GM23338 (cell line): ENCODE measurements at regions not wholly inside any gene's neighbourhood (a gene's known extent, or its start where the extent isn't known, plus 50 kb on each side); places are given as distances from the start of the nearest gene placed in this dataset.

Source experiments
- ATAC-seq: fragments of 200-7000 bp; cut with Tn5 transposase; 3 replicates; pipeline ENCODE4 v1.9.1; 2020
- DNase-seq: peaks from one replicate; pipeline ENCODE4 v3.0.0-alpha.2; 2015; ENCODE audit warnings: low spot score
- H2AFZ ChIP-seq: fragments of 200-600 bp; sonication (generic); 2 replicates; pipeline ENCODE4 v1.8.0; 2016; ENCODE audit warnings: antibody characterized with exemption, mild to moderate bottlenecking, moderate library complexity
- H3F3A ChIP-seq: fragments of 200-600 bp; sonication (generic); replicated peaks from 2 replicates; pipeline ENCODE4 v1.8.0; 2017; ENCODE audit warnings: antibody characterized with exemption, mixed run types, low read depth
- H3K27ac ChIP-seq: fragments of 200-600 bp; sonication (generic); 2 replicates; pipeline ENCODE4 v1.6.1; 2016; ENCODE audit warnings: low read depth
- H3K27me3 ChIP-seq: fragments of 200-600 bp; sonication (generic); 2 replicates; pipeline ENCODE4 v1.8.0; 2016; ENCODE audit warnings: mild to moderate bottlenecking, mixed run types, moderate library complexity; ENCODE audit not compliant: insufficient read depth
- H3K36me3 ChIP-seq: fragments of 200-600 bp; sonication (generic); 2 replicates; pipeline ENCODE4 v1.8.0; 2016; ENCODE audit warnings: mild to moderate bottlenecking; ENCODE audit not compliant: insufficient read depth
- H3K4me1 ChIP-seq: fragments of 200-600 bp; sonication (generic); 2 replicates; pipeline ENCODE4 v1.8.0; 2016; ENCODE audit warnings: mild to moderate bottlenecking, moderate library complexity; ENCODE audit not compliant: insufficient read depth
- H3K4me2 ChIP-seq: fragments of 200-600 bp; sonication (generic); 2 replicates; pipeline ENCODE4 v1.7.1; 2017; ENCODE audit warnings: mixed run types
- H3K4me3 ChIP-seq: fragments of 200-600 bp; sonication (generic); 2 replicates; pipeline ENCODE4 v1.6.1; 2016; ENCODE audit warnings: mixed run types
- H3K79me2 ChIP-seq: fragments of 200-600 bp; sonication (generic); replicated peaks from 2 replicates; pipeline ENCODE4 v1.8.0; 2017; ENCODE audit warnings: mild to moderate bottlenecking; ENCODE audit not compliant: insufficient read depth
- H3K9me2 ChIP-seq: fragments of 200-600 bp; sonication (generic); 2 replicates; pipeline ENCODE4 v1.8.0; 2017; ENCODE audit not compliant: insufficient read depth
- H4K20me1 ChIP-seq: fragments of 200-600 bp; sonication (generic); replicated peaks from 2 replicates; pipeline ENCODE4 v1.8.0; 2017; ENCODE audit warnings: mild to moderate bottlenecking; ENCODE audit not compliant: insufficient read depth
- H3K27ac Mint-ChIP-seq: 2 replicates; pipeline ENCODE4 v1.8.0; 2020; ENCODE audit warnings: inconsistent platforms, mild to moderate bottlenecking, moderate library complexity, mixed read lengths
- H3K27me3 Mint-ChIP-seq: 3 replicates; pipeline ENCODE4 v1.8.0; 2022; ENCODE audit warnings: low read depth, mild to moderate bottlenecking, moderate library complexity, mixed read lengths, inconsistent platforms; ENCODE audit not compliant: insufficient read depth, poor library complexity
- H3K36me3 Mint-ChIP-seq: 3 replicates; pipeline ENCODE4 v1.8.0; 2021; ENCODE audit warnings: low read depth, mild to moderate bottlenecking, inconsistent platforms, moderate library complexity, mixed read lengths
- H3K4me1 Mint-ChIP-seq: 3 replicates; pipeline ENCODE4 v1.8.0; 2020; ENCODE audit warnings: mild to moderate bottlenecking, inconsistent platforms, mixed read lengths
- H3K4me3 Mint-ChIP-seq: 3 replicates; pipeline ENCODE4 v1.8.0; 2021; ENCODE audit warnings: moderate library complexity, mild to moderate bottlenecking, inconsistent platforms, mixed read lengths
- H3K9me3 Mint-ChIP-seq: 3 replicates; pipeline ENCODE4 v1.8.0; 2020; ENCODE audit warnings: moderate library complexity, mild to moderate bottlenecking, inconsistent platforms, mixed read lengths
- CREB1 ChIP-seq: fragments of 250-450 bp; sonication (Bioruptor Pico); IDR thresholded peaks from 2 replicates; pipeline ENCODE4 v1.5.0; 2020; ENCODE audit warnings: low read depth, mild to moderate bottlenecking, moderate library complexity
- EZH2 ChIP-seq: fragments of 200-600 bp; sonication (generic); IDR thresholded peaks from one replicate; pipeline ENCODE4 v1.8.0; 2017; ENCODE audit warnings: antibody characterized with exemption, mild to moderate bottlenecking, low read depth; ENCODE audit not compliant: unreplicated experiment
- EZH2phosphoT487 ChIP-seq: fragments of 200-600 bp; sonication (generic); IDR thresholded peaks from one replicate; pipeline ENCODE4 v1.8.1; 2018; ENCODE audit warnings: antibody characterized with exemption; ENCODE audit not compliant: unreplicated experiment
- POLR2AphosphoS5 ChIP-seq: IDR thresholded peaks from 2 replicates; pipeline ENCODE4 v1.6.1; 2016; ENCODE audit warnings: antibody characterized with exemption, low read depth
- STAT1 ChIP-seq: IDR thresholded peaks from one replicate; pipeline ENCODE4 v1.6.1; 2016; ENCODE audit warnings: antibody characterized with exemption; ENCODE audit not compliant: unreplicated experiment
- ZNF114 ChIP-seq: fragments of 250-450 bp; sonication (Bioruptor Pico); IDR thresholded peaks from 2 replicates; pipeline ENCODE4 v1.5.0; 2020; ENCODE audit warnings: mild to moderate bottlenecking, moderate library complexity
- TF ChIP-seq, protein P1 (sequence below), 2 experiments: fragments of 200-600 bp in 1 of 2; sonication (generic) in 1 of 2; conservative IDR thresholded peaks; 2 replicates each; pipeline versions ENCODE4 v1.5.1 to v1.6.1; 2016 to 2017; ENCODE audit warnings: antibody characterized with exemption in 2 of 2, low read depth in 2 of 2, mild to moderate bottlenecking in 2 of 2, moderate library complexity in 1 of 2
- TF ChIP-seq, protein P2 (sequence below): IDR thresholded peaks from one replicate; pipeline ENCODE4 v1.6.1; 2018; ENCODE audit warnings: antibody characterized with exemption; ENCODE audit not compliant: unreplicated experiment

DNA sequence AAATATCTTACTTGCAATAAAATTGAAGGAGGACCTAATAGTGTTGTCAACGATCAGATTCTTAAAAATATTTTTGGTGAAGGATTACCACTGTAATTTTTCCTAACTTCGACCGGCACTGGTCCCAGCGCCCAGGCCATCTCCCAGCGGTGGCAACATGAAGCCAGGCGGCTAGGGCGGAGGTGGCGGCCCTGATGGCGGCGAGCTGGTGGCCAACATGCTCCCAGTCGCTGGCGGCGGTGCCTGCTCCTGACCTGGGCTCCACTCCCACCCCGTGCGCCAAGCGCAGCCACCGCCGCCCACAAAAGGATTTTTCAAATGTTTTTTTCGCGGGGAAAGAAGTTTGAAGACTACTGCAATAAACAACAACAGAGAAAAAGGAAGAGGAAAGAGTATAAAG is 56.5 kb upstream of the B3GALNT1 start:
- H3K36me3 ChIP-seq = no peaks in the 10 kb centered on the region
- H3K4me2 ChIP-seq = no peak overlapping the region
- TF ChIP-seq, protein P1, sequence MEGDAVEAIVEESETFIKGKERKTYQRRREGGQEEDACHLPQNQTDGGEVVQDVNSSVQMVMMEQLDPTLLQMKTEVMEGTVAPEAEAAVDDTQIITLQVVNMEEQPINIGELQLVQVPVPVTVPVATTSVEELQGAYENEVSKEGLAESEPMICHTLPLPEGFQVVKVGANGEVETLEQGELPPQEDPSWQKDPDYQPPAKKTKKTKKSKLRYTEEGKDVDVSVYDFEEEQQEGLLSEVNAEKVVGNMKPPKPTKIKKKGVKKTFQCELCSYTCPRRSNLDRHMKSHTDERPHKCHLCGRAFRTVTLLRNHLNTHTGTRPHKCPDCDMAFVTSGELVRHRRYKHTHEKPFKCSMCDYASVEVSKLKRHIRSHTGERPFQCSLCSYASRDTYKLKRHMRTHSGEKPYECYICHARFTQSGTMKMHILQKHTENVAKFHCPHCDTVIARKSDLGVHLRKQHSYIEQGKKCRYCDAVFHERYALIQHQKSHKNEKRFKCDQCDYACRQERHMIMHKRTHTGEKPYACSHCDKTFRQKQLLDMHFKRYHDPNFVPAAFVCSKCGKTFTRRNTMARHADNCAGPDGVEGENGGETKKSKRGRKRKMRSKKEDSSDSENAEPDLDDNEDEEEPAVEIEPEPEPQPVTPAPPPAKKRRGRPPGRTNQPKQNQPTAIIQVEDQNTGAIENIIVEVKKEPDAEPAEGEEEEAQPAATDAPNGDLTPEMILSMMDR (conservative IDR thresholded peaks at IDR 0.05; ENCODE audit: low read depth in 2 of 2) = no peak
- TF ChIP-seq STAT1 = no peak
- TF ChIP-seq, protein P2, sequence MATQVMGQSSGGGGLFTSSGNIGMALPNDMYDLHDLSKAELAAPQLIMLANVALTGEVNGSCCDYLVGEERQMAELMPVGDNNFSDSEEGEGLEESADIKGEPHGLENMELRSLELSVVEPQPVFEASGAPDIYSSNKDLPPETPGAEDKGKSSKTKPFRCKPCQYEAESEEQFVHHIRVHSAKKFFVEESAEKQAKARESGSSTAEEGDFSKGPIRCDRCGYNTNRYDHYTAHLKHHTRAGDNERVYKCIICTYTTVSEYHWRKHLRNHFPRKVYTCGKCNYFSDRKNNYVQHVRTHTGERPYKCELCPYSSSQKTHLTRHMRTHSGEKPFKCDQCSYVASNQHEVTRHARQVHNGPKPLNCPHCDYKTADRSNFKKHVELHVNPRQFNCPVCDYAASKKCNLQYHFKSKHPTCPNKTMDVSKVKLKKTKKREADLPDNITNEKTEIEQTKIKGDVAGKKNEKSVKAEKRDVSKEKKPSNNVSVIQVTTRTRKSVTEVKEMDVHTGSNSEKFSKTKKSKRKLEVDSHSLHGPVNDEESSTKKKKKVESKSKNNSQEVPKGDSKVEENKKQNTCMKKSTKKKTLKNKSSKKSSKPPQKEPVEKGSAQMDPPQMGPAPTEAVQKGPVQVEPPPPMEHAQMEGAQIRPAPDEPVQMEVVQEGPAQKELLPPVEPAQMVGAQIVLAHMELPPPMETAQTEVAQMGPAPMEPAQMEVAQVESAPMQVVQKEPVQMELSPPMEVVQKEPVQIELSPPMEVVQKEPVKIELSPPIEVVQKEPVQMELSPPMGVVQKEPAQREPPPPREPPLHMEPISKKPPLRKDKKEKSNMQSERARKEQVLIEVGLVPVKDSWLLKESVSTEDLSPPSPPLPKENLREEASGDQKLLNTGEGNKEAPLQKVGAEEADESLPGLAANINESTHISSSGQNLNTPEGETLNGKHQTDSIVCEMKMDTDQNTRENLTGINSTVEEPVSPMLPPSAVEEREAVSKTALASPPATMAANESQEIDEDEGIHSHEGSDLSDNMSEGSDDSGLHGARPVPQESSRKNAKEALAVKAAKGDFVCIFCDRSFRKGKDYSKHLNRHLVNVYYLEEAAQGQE = no peak
- no peak for TF ChIP-seq EZH2
- TF ChIP-seq EZH2phosphoT487 = no peak
- TF ChIP-seq POLR2AphosphoS5 = no peak
- Mint-ChIP-seq H3K27ac (no peak overlapping the region), H3K36me3 (peaks cover 4% of the 10 kb centered on the region; the same call in 2 of the 3 replicates), H3K9me3 (peaks cover 10% of the 10 kb centered on the region; the same call in 2 of the 3 replicates), H3K4me1 (no peaks in the 10 kb centered on the region), H3K27me3 (no peaks in the 10 kb centered on the region), H3K4me3 (no peak overlapping the region)
- no peaks in the 10 kb centered on the region for H3K27me3 ChIP-seq
- 0 out of 2 replicates have a peak overlapping the region, but pooled peaks have one; percentile 23 for H2AFZ ChIP-seq
- no peaks in the 10 kb centered on the region for H3F3A ChIP-seq
- H3K4me1 ChIP-seq = no peaks in the 10 kb centered on the region
- no peaks in the 10 kb centered on the region for H3K9me2 ChIP-seq
- ATAC-seq (no peak), DNase-seq (no peak)
- no peaks in the 10 kb centered on the region for H3K79me2 ChIP-seq
- H3K27ac ChIP-seq = no peak overlapping the region
- no peaks in the 10 kb centered on the region for H4K20me1 ChIP-seq
- H3K4me3 ChIP-seq = no peak overlapping the region

DNA sequence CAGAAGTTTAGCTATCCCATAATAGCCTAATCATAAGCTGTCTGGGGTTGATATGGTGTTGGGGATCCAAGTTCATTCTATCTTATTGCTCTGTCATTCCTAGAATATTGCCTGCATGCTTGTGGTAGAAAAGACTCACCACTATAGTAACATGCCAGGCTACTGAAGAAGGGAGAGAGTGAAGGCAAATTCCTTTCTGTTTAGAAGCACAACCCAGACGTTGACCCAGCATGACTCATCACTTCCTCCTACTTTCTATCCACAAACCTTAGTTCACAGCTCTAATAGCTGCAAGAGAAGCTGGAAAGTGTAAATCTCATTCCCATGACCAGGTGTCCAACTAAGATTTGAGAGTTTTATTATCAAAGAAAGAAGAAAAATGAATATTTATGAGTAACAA is 57.8 kb upstream of the NMD3 start:
- Mint-ChIP-seq H3K36me3 (peaks cover 4% of the 10 kb centered on the region; the same call in 2 of the 3 replicates), H3K27me3 (no peaks in the 10 kb centered on the region), H3K27ac (peak overlapping the region; percentile 65; the same call in 1 of the 2 replicates), H3K9me3 (peaks cover 10% of the 10 kb centered on the region; the same call in 2 of the 3 replicates), H3K4me1 (no peaks in the 10 kb centered on the region), H3K4me3 (no peak overlapping the region)
- Histone ChIP-seq H2AFZ (0 out of 2 replicates have a peak overlapping the region, but pooled peaks have one; percentile 5), H3K9me2 (no peaks in the 10 kb centered on the region), H3K79me2 (no peaks in the 10 kb centered on the region), H3K4me1 (no peaks in the 10 kb centered on the region), H3K27me3 (no peaks in the 10 kb centered on the region), H3F3A (no peaks in the 10 kb centered on the region), H4K20me1 (no peaks in the 10 kb centered on the region), H3K4me2 (no peak overlapping the region), H3K27ac (no peak overlapping the region), H3K36me3 (no peaks in the 10 kb centered on the region), H3K4me3 (no peak overlapping the region)
- TF ChIP-seq POLR2AphosphoS5 (no peak), CREB1 (CRISPR knock-in tag) (no peak), STAT1 (no peak), EZH2phosphoT487 (no peak), ZNF114 (CRISPR knock-in tag) (no peak)
- TF ChIP-seq, protein P2 = no peak
- no peak for ATAC-seq
- peak; percentile 32 for DNase-seq
